Gastrocnemius medialis (tissue), 4 donors: ENCODE measurements at regions not wholly inside any gene's neighbourhood (a gene's known extent, or its start where the extent isn't known, plus 50 kb on each side); places are given as distances from the start of the nearest gene placed in this dataset.
"Not testable (repeated sequence)": the region's sequence is repeated elsewhere in the genome, so short reads cannot be mapped to it uniquely, and the experiment has no call there.

Source experiments
- ATAC-seq, 2 donors: fragments of 150-250 bp; one replicate each; pipeline ENCODE4 v1.9.1; 2016
- DNase-seq, 2 donors: peaks; one replicate each; pipeline ENCODE4 v3.0.0-alpha.2; 2019
- H3K27ac ChIP-seq, 4 donors: fragments of 200-600 bp; sonication (generic); 1 replicate in 1 of 4; 2 replicates in 3 of 4; pipeline ENCODE4 v1.5.1; 2016 to 2018; ENCODE audit warnings: mild to moderate bottlenecking in 2 of 4, moderate library complexity in 1 of 4
- H3K27me3 ChIP-seq, 3 donors: fragments of 200-600 bp; sonication (generic) in 2 of 3; 1 replicate in 1 of 3; 2 replicates in 2 of 3; pipeline versions ENCODE4 v1.5.1 to v1.6.0; 2016 to 2019; ENCODE audit warnings: mild to moderate bottlenecking in 1 of 3, moderate library complexity in 1 of 3
- H3K36me3 ChIP-seq, 2 donors: fragments of 200-600 bp; sonication (generic) in 1 of 2; one replicate each; pipeline ENCODE4 v1.5.1; 2017 to 2018
- H3K4me1 ChIP-seq, 2 donors: fragments of 200-600 bp; sonication (generic) in 1 of 2; one replicate each; pipeline ENCODE4 v1.5.1; 2016 to 2017; ENCODE audit warnings: mild to moderate bottlenecking in 2 of 2
- H3K4me3 ChIP-seq, 4 donors: fragments of 200-600 bp; sonication (generic) in 3 of 4; 1 replicate in 1 of 4; 2 replicates in 3 of 4; pipeline ENCODE4 v1.5.1; 2016 to 2019; ENCODE audit warnings: mild to moderate bottlenecking in 2 of 4
- H3K9me3 ChIP-seq, 3 donors: fragments of 200-600 bp; sonication (generic) in 2 of 3; 1 replicate in 1 of 3; 2 replicates in 2 of 3; pipeline ENCODE4 v1.5.1; 2016 to 2019
- POLR2A ChIP-seq, 2 donors: fragments of 450-650 bp; IDR thresholded peaks; one replicate each; pipeline ENCODE4 v1.6.1; 2017; ENCODE audit warnings: antibody characterized with exemption in 2 of 2, mild to moderate bottlenecking in 2 of 2, moderate library complexity in 2 of 2
- in situ Hi-C, 4 donors: fragments of 200-750 bp; cut with MboI; loops; one replicate each; pipeline versions ENCODE4 v1.15.0 to v1.8.0; 2017; ENCODE audit warnings: low sequenced_read_pairs in 4 of 4
- intact Hi-C: fragments of 100-400 bp; cut with DNase I; formaldehyde crosslinking; loops from one replicate; pipeline ENCODE4 v1.15.1; 2023; ENCODE audit warnings: low total_unique reads
- TF ChIP-seq, protein P1 (sequence below), 5 experiments: fragments of 450-650 bp in 3 of 5; fragments of 200-600 bp in 2 of 5; sonication (generic) in 2 of 5; IDR thresholded peaks in 4 of 5; conservative IDR thresholded peaks in 1 of 5; 1 replicate in 4 of 5; 2 replicates in 1 of 5; pipeline ENCODE4 v1.5.1; 2016 to 2019; ENCODE audit warnings: antibody characterized with exemption in 5 of 5, mild to moderate bottlenecking in 3 of 5, moderate library complexity in 3 of 5

- Histone ChIP-seq H3K4me3 (no peak overlapping the region), H3K27me3 (no peaks in the 10 kb centered on the region), H3K9me3 (no peaks in the 10 kb centered on the region), H3K36me3 (no peaks in the 10 kb centered on the region), H3K4me1 (no peaks in the 10 kb centered on the region), H3K27ac (no peak overlapping the region)
- no peak for DNase-seq
- no peak for ATAC-seq
- intact Hi-C loops, result no loop called here
- in situ Hi-C loops, result no loop called here
- TF ChIP-seq POLR2A (IDR thresholded peaks at IDR 0.05), result no peak
- TF ChIP-seq, protein P1, sequence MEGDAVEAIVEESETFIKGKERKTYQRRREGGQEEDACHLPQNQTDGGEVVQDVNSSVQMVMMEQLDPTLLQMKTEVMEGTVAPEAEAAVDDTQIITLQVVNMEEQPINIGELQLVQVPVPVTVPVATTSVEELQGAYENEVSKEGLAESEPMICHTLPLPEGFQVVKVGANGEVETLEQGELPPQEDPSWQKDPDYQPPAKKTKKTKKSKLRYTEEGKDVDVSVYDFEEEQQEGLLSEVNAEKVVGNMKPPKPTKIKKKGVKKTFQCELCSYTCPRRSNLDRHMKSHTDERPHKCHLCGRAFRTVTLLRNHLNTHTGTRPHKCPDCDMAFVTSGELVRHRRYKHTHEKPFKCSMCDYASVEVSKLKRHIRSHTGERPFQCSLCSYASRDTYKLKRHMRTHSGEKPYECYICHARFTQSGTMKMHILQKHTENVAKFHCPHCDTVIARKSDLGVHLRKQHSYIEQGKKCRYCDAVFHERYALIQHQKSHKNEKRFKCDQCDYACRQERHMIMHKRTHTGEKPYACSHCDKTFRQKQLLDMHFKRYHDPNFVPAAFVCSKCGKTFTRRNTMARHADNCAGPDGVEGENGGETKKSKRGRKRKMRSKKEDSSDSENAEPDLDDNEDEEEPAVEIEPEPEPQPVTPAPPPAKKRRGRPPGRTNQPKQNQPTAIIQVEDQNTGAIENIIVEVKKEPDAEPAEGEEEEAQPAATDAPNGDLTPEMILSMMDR (IDR thresholded peaks at IDR 0.05 in 4 of 5, conservative IDR thresholded peaks at IDR 0.05 in 1 of 5), result no peak
Observed at GRCh38 chrX:27132862-27133261, 330.3 kb downstream of the PPP4R3C start.

DNA sequence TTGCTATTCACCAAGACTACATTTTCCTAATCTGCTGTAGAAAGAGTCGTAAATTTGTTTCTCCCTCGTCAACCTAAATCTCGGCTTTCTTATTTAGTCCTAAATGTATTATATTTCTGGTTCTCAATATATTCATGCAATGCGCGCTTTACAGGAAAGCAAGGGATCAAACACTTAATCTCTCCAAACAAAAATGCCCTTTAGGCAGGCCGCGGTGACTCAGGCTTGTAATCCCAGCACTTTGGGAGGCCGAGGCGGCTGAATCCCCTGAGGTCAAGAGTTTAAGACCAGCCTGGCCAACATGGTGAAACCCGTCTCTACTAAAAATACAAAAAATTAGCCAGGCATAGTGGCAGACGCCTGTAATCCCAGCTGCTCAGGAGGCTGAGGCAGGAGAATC is 376.0 kb downstream of the PPP4R3C start:
- in situ Hi-C loops, H3K27ac ChIP-seq, ATAC-seq, H3K4me3 ChIP-seq, H3K9me3 ChIP-seq, intact Hi-C loops, DNase-seq, H3K4me1 ChIP-seq, H3K36me3 ChIP-seq, H3K27me3 ChIP-seq: not testable (repeated sequence)

- Histone ChIP-seq H3K4me1 (no peaks in the 10 kb centered on the region), H3K27me3 (no peaks in the 10 kb centered on the region), H3K36me3 (no peaks in the 10 kb centered on the region), H3K9me3 (no peaks in the 10 kb centered on the region), H3K4me3 (no peak overlapping the region), H3K27ac (no peak overlapping the region)
- DNase-seq, result no peak
- ATAC-seq, result no peak
- intact Hi-C loops (no loop called here), in situ Hi-C loops (no loop called here)
- TF ChIP-seq, protein P1 (IDR thresholded peaks at IDR 0.05 in 4 of 5, conservative IDR thresholded peaks at IDR 0.05 in 1 of 5), result no peak
- TF ChIP-seq POLR2A (IDR thresholded peaks at IDR 0.05), result no peak
Observed at GRCh38 chrX:27086237-27086636, 376.9 kb downstream of the PPP4R3C start.

GRCh38 chrX:27085346-27085745 is 377.8 kb downstream of the PPP4R3C start:
- H3K9me3 ChIP-seq, result no peaks in the 10 kb centered on the region
- no peak for TF ChIP-seq POLR2A (IDR thresholded peaks at IDR 0.05)
- TF ChIP-seq, protein P1 (IDR thresholded peaks at IDR 0.05 in 4 of 5, conservative IDR thresholded peaks at IDR 0.05 in 1 of 5), result no peak
- in situ Hi-C loops, result no loop called here

GRCh38 chrX:27078371-27078770 is 384.8 kb downstream of the PPP4R3C start:
- intact Hi-C loops (no loop called here), in situ Hi-C loops (no loop called here)
- Histone ChIP-seq H3K27me3 (no peaks in the 10 kb centered on the region), H3K4me1 (no peaks in the 10 kb centered on the region), H3K9me3 (no peaks in the 10 kb centered on the region), H3K36me3 (no peaks in the 10 kb centered on the region), H3K27ac (no peak overlapping the region), H3K4me3 (no peak overlapping the region)
- no peak for ATAC-seq
- no peak for DNase-seq
- TF ChIP-seq, protein P1 (IDR thresholded peaks at IDR 0.05 in 4 of 5, conservative IDR thresholded peaks at IDR 0.05 in 1 of 5), result no peak
- TF ChIP-seq POLR2A (IDR thresholded peaks at IDR 0.05), result no peak

More at GRCh38 chrX:27085346-27085745, 377.8 kb downstream of the PPP4R3C start:
- intact Hi-C loops, result no loop called here
- no peak for ATAC-seq
- no peak for DNase-seq
- Histone ChIP-seq H3K36me3 (no peaks in the 10 kb centered on the region), H3K4me3 (no peak overlapping the region), H3K4me1 (no peaks in the 10 kb centered on the region), H3K27me3 (no peaks in the 10 kb centered on the region), H3K27ac (no peak overlapping the region)
